Fibroblast of lung (primary cell): ENCODE measurements at regions not wholly inside any gene's neighbourhood (a gene's known extent, or its start where the extent isn't known, plus 50 kb on each side); places are given as distances from the start of the nearest gene placed in this dataset.

Experiments
- DNase-seq, 2 donors: peaks; one replicate each; pipeline versions ENCODE4 v3.0.0 to v3.0.0-alpha.2; 2010; ENCODE audit warnings: low read depth in 2 of 2
- H2AFZ ChIP-seq: 2 replicates; pipeline ENCODE4 v1.5.1; 2012; ENCODE audit warnings: low read length, control low read depth, inconsistent platforms
- H3K27ac ChIP-seq: 2 replicates; pipeline ENCODE4 v1.5.1; 2011; ENCODE audit warnings: low read length, control low read depth; ENCODE audit not compliant: insufficient read depth
- H3K27me3 ChIP-seq: 2 replicates; pipeline ENCODE4 v1.5.1; 2011; ENCODE audit warnings: mild to moderate bottlenecking, low read length; ENCODE audit not compliant: control insufficient read depth, insufficient read depth
- H3K36me3 ChIP-seq: 2 replicates; pipeline ENCODE4 v1.5.1; 2011; ENCODE audit warnings: low read length; ENCODE audit not compliant: control insufficient read depth, insufficient read depth
- H3K4me1 ChIP-seq: 2 replicates; pipeline ENCODE4 v1.5.1; 2011; ENCODE audit warnings: low read length; ENCODE audit not compliant: control insufficient read depth, insufficient read depth; ENCODE audit errors: extremely low read depth
- H3K4me2 ChIP-seq: 2 replicates; pipeline ENCODE4 v1.5.1; 2011; ENCODE audit warnings: low read length, control low read depth; ENCODE audit not compliant: insufficient read depth; ENCODE audit errors: extremely low read depth
- H3K4me3 ChIP-seq, 4 experiments: fragments of 200-600 bp in 1 of 4; sonication (generic) in 1 of 4; replicated peaks in 1 of 4; 2 replicates each; pipeline ENCODE4 v1.5.1; 2011 to 2016; ENCODE audit warnings: low read length in 4 of 4, low read depth in 3 of 4, mild to moderate bottlenecking in 3 of 4, control low read depth in 2 of 4, inconsistent platforms in 1 of 4, mixed read lengths in 1 of 4; ENCODE audit not compliant: insufficient read depth in 1 of 4; ENCODE audit errors: control extremely low read depth in 1 of 4
- H3K79me2 ChIP-seq: 2 replicates; pipeline ENCODE4 v1.5.1; 2012; ENCODE audit warnings: mild to moderate bottlenecking, low read length, inconsistent platforms; ENCODE audit not compliant: control insufficient read depth, insufficient read depth
- H3K9ac ChIP-seq: 2 replicates; pipeline ENCODE4 v1.5.1; 2011; ENCODE audit warnings: mild to moderate bottlenecking, low read length, control low read depth; ENCODE audit not compliant: insufficient read depth
- H3K9me3 ChIP-seq: 2 replicates; pipeline ENCODE4 v1.5.1; 2012; ENCODE audit warnings: low read depth, low read length; ENCODE audit not compliant: control insufficient read depth, insufficient read depth
- H4K20me1 ChIP-seq: 2 replicates; pipeline ENCODE4 v1.5.1; 2011; ENCODE audit warnings: low read length; ENCODE audit not compliant: control insufficient read depth, insufficient read depth; ENCODE audit errors: extremely low read depth
- CTCF ChIP-seq, 2 donors: IDR thresholded peaks in 1 of 2; conservative IDR thresholded peaks in 1 of 2; 1 replicate in 1 of 2; 2 replicates in 1 of 2; pipeline ENCODE4 v1.5.1; 2011 to 2012; ENCODE audit warnings: low read length in 2 of 2, control low read depth in 1 of 2, inconsistent platforms in 1 of 2, low read depth in 1 of 2, mild to moderate bottlenecking in 1 of 2
- EZH2 ChIP-seq: IDR thresholded peaks from 2 replicates; pipeline ENCODE4 v1.5.1; 2012; ENCODE audit warnings: low read length, control low read depth, mild to moderate bottlenecking; ENCODE audit errors: missing control alignments

GRCh38 chr1:163872067-163872466 is 550.3 kb downstream of the NUF2 start:
- peak in 1 of 2 donors; percentile 15 for DNase-seq
- Histone ChIP-seq H3K79me2 (no peaks in the 10 kb centered on the region), H4K20me1 (no peaks in the 10 kb centered on the region), H3K9ac (no peak overlapping the region), H3K4me3 (no peak overlapping the region), H2AFZ (no peak overlapping the region), H3K4me2 (no peak overlapping the region), H3K27ac (no peak overlapping the region), H3K36me3 (no peaks in the 10 kb centered on the region), H3K4me1 (peaks cover 6% of the 10 kb centered on the region), H3K27me3 (no peaks in the 10 kb centered on the region), H3K9me3 (no peaks in the 10 kb centered on the region)
- no peak for TF ChIP-seq EZH2
- no peak for TF ChIP-seq CTCF (conservative IDR thresholded peaks at IDR 0.05 in 1 of 2, IDR thresholded peaks at IDR 0.05 in 1 of 2; ENCODE audit: low read depth in 1 of 2, low read length in 2 of 2)

- no peak for DNase-seq
- Histone ChIP-seq H4K20me1 (no peaks in the 10 kb centered on the region), H3K4me3 (no peak overlapping the region), H3K27me3 (no peaks in the 10 kb centered on the region), H3K79me2 (no peaks in the 10 kb centered on the region), H3K4me1 (peaks cover 8% of the 10 kb centered on the region), H3K9ac (no peak overlapping the region), H3K36me3 (no peaks in the 10 kb centered on the region), H3K9me3 (no peaks in the 10 kb centered on the region), H2AFZ (no peak overlapping the region), H3K4me2 (no peak overlapping the region), H3K27ac (no peak overlapping the region)
- TF ChIP-seq CTCF (conservative IDR thresholded peaks at IDR 0.05 in 1 of 2, IDR thresholded peaks at IDR 0.05 in 1 of 2; ENCODE audit: low read depth in 1 of 2, low read length in 2 of 2) = peak; percentile 53 to 57
- no peak for TF ChIP-seq EZH2
These were observed 552.3 kb downstream of the NUF2 start for GRCh38 chr1:163874070-163874469.

GRCh38 chr1:163875200-163875926 is 553.6 kb downstream of the NUF2 start:
- no peaks in the 10 kb centered on the region for H3K79me2 ChIP-seq
- no peaks in the 10 kb centered on the region for H3K36me3 ChIP-seq
- peaks cover 8% of the 10 kb centered on the region for H3K4me1 ChIP-seq
- H3K9me3 ChIP-seq = no peaks in the 10 kb centered on the region
- H3K4me2 ChIP-seq = peak overlapping the region; percentile 51
- TF ChIP-seq CTCF (conservative IDR thresholded peaks at IDR 0.05 in 1 of 2, IDR thresholded peaks at IDR 0.05 in 1 of 2; ENCODE audit: low read depth in 1 of 2, low read length in 2 of 2) (no peak), EZH2 (no peak)
- H3K27me3 ChIP-seq = no peaks in the 10 kb centered on the region
- peak overlapping the region; percentile 78 for H3K27ac ChIP-seq
- no peaks in the 10 kb centered on the region for H4K20me1 ChIP-seq
- H3K4me3 ChIP-seq = peak overlapping the region in 1 of 4 experiments; percentile 40
- H3K9ac ChIP-seq = no peak overlapping the region
- H2AFZ ChIP-seq = peak overlapping the region; percentile 31
- peak; percentile 69 to 87 for DNase-seq
